ENCODE measurements at regions not wholly inside any gene's neighbourhood (a gene's known extent, or its start where the extent isn't known, plus 50 kb on each side); places are given as distances from the start of the nearest gene placed in this dataset.
A peak's percentile ranks its signal among the peaks of the same experiment; 100 is the strongest.

- DNase-seq = no peak
Measured at GRCh38 chr3:104547031-104547430, 819.7 kb upstream of the ALCAM start.

GRCh38 chr3:104548401-104548800 is 818.3 kb upstream of the ALCAM start:
- no peak for DNase-seq

GRCh38 chr3:104549099-104549714 is 817.5 kb upstream of the ALCAM start:
- DNase-seq = no peak

- no peak for DNase-seq
Measured at GRCh38 chr3:104553121-104553520, 813.6 kb upstream of the ALCAM start.

- DNase-seq = no peak
Measured at GRCh38 chr3:104554425-104554824, 812.3 kb upstream of the ALCAM start.

GRCh38 chr3:104555728-104556127 is 811.0 kb upstream of the ALCAM start:
- no peak for DNase-seq

GRCh38 chr3:104556372-104557078 is 810.2 kb upstream of the ALCAM start:
- no peak for DNase-seq

- no peak for DNase-seq
Measured at GRCh38 chr3:104561324-104561723, 805.4 kb upstream of the ALCAM start.

GRCh38 chr3:104564045-104564643 is 802.6 kb upstream of the ALCAM start:
- peak; percentile 47 for DNase-seq

- no peak for DNase-seq
Measured at GRCh38 chr3:104566054-104566453, 800.7 kb upstream of the ALCAM start.

- DNase-seq = no peak
Measured at GRCh38 chr3:104575634-104576033, 791.1 kb upstream of the ALCAM start.

GRCh38 chr3:104578558-104578957 is 788.2 kb upstream of the ALCAM start:
- no peak for DNase-seq

- DNase-seq = no peak
Measured at GRCh38 chr3:104582092-104582491, 784.6 kb upstream of the ALCAM start.

GRCh38 chr3:104584682-104585081 is 782.0 kb upstream of the ALCAM start:
- no peak for DNase-seq

GRCh38 chr3:104586344-104586743 is 780.4 kb upstream of the ALCAM start:
- no peak for DNase-seq

GRCh38 chr3:104588442-104588841 is 778.3 kb upstream of the ALCAM start:
- no peak for DNase-seq

GRCh38 chr3:104591776-104592175 is 774.9 kb upstream of the ALCAM start:
- DNase-seq = no peak

- no peak for DNase-seq
Measured at GRCh38 chr3:104594491-104594890, 772.2 kb upstream of the ALCAM start.

GRCh38 chr3:104596054-104596453 is 770.7 kb upstream of the ALCAM start:
- DNase-seq = no peak

- no peak for DNase-seq
Measured at GRCh38 chr3:104596551-104596950, 770.2 kb upstream of the ALCAM start.

GRCh38 chr3:104598848-104599511 is 767.7 kb upstream of the ALCAM start:
- DNase-seq = no peak

- no peak for DNase-seq
Measured at GRCh38 chr3:104604326-104605010, 762.2 kb upstream of the ALCAM start.

GRCh38 chr3:104606812-104607211 is 759.9 kb upstream of the ALCAM start:
- no peak for DNase-seq

Measured in effector CD4-positive, alpha-beta T cell (primary cell).